GM18507 (cell line): ENCODE measurements at regions not wholly inside any gene's neighbourhood (a gene's known extent, or its start where the extent isn't known, plus 50 kb on each side); places are given as distances from the start of the nearest gene placed in this dataset.
A peak's percentile ranks its signal among the peaks of the same experiment; 100 is the strongest.

Experiments used
- DNase-seq: peaks from one replicate; pipeline ENCODE4 v3.0.0; 2011; ENCODE audit warnings: low read depth; ENCODE audit not compliant: insufficient read length; ENCODE audit errors: extremely low spot score
- FAIRE-seq: peaks from 2 replicates; lab custom pipeline; 2011; peaks lifted over from hg19 to GRCh38; lab: Jason Lieb, UNC

DNA sequence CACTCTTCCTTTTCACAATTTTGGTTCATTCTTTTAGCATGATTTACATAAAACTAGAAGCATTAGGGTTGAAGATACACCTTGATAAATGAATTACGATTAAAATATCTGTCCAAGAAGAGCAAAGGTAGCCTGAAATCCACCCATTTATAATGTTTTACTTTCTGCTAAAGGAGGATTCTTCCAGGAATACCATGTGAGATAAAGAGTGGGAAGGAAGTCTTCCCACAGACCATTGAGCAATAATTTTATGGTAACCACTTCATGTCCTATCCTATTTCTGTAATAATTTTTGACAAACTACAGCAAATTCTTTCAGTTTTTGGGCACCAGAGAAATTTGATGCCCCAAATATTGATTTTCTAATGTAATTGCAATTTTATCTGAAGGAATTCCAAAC is 150.6 kb upstream of the STEAP4 start:
- DNase-seq (no peak), FAIRE-seq (no peak)

DNA sequence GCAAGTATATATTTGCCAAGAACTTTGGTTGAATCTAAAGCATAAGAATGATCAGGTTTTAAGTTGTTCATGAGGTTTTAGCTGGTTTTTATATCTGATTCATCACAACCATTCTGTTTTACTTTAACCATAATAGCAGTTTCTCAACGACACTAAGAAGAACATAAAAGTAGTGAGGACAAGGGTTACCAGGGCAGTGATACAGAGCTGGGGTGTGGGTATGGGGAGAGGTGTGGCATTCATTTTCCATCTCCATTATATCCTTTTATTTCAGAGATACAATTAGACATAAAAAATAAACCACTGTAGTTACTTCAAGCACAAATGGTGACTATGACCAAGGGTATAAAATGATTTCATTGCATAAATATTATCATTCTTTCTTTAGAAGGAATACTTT is 149.8 kb upstream of the STEAP4 start:
- no peak for FAIRE-seq

DNA sequence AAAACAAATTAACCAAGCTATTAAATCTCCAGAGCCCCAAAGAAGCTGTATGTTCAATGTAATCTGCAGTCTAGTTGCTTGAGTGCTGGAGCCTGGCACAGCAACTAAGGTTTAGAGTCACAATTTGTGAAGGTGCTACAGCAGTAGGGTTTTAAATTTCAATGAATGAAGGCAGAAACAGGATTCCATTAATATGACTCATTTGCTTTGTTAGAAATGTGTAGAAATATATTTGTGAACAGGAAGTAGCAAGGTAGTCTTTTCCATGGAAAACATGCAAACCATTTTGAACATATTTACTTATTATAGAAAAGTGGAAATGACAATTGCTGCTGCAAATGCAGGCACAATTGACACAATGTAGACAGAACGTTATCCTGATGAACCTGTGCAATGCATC is 149.0 kb upstream of the STEAP4 start:
- DNase-seq (no peak), FAIRE-seq (no peak)

More for the DNA sequence above, 149.8 kb upstream of the STEAP4 start:
- DNase-seq = no peak

DNA sequence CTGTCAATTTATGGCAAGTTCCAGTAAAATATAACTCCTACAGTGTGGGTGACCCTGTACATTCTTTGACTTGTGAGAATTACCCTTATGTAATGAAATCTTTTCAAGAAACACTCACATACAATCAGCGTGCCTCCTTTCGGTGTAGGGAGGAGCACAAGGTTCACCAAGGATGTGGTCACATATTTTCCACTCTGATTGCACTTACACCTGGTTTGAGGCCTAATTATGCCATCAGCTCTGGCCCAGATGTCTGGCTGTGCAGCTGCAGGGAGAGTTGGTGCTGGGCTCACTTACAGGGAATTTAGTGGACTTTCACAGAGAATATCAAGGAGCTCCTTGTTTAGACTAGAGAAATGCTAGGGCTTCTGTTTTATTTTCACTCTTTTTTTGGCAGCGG is 146.0 kb upstream of the STEAP4 start:
- DNase-seq (no peak), FAIRE-seq (no peak)

DNA sequence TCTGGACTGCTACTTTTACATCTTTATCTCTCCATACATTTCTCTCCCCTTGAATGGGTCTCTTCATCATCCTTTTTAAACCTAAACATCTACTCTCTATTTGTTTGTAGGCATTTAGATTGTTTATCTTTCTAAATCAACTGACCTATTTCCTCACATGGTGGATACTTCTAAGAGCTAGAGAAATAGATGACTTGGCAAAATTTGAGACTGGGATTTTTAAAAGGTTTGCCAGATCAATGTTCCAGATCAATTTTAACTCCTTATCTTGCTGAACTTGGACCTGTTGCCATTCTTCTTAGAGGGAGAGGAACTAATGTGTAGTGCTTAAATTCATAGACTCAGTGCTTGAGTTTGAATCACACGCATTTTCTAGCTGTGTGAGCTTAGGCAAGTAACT is 144.2 kb upstream of the STEAP4 start:
- FAIRE-seq = no peak

DNA sequence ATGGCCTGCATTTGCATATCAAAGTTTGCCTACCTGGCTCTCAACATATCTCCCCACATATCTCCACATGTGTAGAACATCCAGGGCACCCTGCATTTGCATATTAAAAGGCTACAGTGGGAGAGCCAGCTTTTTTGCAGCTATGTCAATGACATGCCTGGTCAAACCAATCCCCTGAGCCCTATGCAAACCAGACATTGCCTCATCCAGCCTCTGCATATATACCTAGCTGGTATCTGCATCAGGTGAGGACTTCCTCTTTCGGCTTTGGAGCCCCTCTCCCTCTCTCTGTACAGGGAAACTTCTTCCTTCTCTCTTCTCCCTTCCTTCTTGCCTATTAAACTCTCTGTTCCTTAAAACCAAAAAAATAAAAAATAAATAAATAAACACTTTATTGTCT is 142.7 kb upstream of the STEAP4 start:
- no peak for DNase-seq
- no peak for FAIRE-seq

More for the DNA sequence above, 144.2 kb upstream of the STEAP4 start:
- no peak for DNase-seq

DNA sequence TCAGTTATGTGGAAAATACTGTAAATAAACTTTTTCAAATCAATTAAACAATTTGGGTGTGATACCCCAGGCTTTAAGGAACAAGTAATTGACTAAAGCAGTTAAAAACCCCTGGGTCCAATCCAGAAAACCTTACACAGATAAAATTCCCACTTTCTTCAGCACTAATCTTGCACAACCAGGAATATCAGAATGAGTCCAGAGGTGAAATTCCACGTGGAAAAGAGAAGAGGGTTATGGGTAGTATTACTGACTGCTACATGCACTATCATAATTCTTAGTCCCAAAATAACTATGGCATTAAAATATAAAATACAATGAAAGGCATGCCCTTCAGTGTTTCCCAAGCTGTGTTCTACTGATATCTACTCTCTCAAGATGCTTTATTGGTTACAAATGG is 135.7 kb upstream of the STEAP4 start:
- FAIRE-seq (no peak), DNase-seq (no peak)

DNA sequence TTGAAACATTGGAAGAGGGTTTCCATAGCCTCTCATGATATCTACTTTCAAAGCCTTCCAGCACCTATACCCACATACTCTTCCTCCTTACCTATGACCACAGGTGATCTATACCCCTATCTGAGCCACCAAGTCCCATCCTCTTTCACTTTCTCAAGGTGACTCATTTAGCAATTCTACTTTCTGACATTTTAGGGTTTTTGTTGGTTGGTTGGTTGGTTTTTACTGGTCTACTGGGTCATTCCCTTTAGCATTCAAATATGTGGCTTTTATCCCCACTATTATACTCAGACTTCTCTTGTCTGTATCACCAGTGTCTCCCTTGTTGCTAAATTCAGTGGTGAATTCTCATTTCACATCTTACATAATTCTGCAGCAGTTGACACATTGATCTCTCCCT is 130.4 kb upstream of the STEAP4 start:
- DNase-seq (no peak), FAIRE-seq (no peak)

DNA sequence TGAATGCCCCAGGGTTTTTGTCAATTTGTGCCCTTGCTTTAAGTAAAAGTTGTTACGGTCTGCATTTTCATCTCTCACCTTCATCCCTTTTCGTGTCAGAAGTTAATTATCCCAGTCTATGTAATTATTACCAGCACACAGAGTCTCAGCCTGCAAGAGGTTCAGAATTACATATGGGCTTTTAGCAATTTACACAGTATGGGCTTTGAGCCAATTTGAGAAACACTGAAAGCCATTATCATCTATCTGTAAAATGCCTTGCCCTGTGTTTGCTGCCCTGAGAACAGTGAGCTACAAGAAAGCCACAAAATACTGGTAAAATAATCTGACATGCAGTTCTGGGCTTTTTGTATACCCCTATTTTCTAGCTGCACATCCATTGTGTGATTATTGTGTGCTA is 125.6 kb upstream of the STEAP4 start:
- FAIRE-seq (no peak), DNase-seq (no peak)

DNA sequence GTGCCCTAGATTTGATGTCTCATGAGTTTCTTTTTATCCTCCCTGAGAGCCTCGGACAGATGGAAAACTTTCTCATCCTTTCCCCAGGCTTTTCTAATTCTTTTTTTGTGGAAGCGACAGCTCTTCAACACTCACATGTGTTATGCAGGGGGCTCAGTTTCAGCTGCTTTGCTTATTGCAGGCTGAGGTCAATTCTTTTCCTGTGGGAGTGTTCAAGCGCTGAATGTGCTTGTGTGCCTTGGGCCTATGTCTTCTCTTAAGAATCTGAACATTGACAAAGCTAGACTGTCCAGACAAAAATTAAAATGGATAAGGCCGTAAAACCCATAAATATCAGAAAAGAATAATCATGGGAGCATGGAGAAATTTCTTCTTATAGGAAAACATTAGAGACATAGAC is 125.2 kb upstream of the STEAP4 start:
- DNase-seq = no peak
- no peak for FAIRE-seq

DNA sequence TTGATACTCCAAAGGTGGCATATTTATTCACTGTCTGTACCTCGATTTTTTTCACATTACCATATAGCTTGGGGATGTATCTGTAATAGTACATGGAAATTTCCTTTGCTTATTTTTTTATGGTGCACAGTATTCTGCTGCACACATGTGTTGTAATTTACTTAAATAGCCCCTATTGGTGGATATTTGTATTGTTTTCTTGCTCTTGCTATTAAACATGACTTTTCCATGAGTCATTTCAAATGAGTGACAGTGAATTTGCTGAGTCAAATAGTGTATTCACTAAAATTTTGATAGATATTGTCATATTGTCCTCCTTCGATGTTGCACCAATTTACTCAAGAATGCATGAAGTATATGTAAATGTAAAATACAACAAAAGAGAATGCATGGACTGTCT is 122.7 kb upstream of the STEAP4 start:
- no peak for DNase-seq
- FAIRE-seq = no peak

DNA sequence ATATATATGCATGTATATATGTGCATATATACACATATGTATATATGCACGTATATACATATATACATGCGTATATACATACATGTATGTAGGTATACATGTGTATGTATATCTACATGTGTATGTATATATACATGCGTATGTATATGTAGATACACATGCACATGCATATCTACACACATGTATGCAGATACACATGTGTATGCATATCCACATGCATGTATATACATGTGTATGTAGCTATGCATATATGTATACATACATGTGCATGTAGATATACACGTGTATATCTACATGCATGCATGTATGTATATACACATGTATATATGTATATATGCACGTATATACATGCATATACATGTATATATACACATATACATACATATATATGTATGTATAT is 95.8 kb upstream of the STEAP4 start:
- DNase-seq (no peak), FAIRE-seq (no peak)

DNA sequence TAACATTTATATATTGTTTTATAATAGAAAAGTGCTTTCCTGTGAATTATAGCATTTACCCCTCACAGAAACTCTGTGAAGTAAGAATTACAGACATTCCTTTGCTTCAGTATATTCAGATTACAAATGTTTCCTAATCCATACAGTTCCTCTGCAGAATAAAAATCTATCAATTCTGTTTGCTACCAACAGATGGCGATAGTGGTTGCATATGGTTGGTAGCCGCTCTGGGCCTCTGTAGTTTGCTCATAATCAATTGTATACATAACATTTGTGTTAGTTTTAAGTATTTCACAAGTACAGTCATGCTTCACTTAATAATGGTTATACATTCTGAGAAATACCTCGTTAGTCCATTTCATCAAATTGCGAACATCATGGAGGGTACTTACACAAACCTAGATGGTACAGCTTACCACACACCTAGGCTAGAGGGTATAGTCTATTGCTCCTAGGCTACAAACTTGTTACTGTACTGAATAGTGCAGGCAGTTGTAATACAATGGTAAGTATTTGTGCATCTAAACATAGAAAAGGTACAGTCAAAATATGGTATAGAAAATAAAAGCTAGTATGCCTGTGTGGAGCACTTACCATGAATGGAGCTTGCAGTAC is 94.4 kb upstream of the STEAP4 start:
- DNase-seq (no peak), FAIRE-seq (peak; percentile 73)

DNA sequence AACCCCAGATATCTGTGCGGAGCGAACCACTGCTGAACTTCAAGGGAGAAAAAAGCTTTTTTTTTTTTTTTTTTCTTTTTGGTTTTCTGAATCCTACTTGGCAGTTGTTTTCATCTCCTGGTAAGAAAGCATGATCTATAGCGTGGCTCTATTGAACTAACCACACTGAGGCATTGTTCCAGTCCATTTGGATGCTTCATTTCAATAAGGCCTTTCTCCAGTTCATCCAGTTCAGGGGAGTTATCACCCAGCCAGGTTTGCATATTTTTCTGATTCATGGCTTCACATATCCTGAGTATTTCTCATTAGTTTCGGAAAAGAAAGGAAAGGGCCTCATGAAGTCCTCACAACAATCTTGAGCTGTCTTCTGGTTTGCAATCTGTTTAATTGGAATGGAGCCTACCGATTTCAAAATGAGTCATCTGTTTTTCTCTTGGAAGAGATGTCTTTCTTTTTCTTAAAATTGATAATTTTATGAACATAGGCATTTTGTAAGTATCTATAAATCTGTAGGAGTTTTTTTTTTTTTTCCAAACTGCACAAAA is 93.1 kb upstream of the STEAP4 start:
- FAIRE-seq (no peak), DNase-seq (no peak)

DNA sequence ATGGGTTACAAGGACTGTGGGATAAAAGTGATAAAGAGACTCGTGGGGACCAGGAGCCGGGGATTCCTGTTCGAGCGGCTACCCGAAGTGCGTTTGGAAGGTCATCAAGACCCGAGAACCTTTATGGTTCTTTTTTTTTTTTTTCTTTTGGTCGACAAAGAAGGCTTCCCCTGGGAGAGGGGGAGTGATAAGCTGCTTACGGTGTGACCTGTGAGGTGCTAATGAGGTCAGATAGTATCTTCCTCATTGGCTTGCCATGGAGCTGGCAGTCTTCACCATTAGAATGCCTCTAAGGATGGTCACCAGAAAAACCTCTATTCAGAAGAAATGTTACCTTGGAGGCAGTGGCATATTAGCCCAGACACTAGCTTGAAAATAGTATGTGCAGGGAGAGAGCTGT is 92.3 kb upstream of the STEAP4 start:
- DNase-seq = no peak
- no peak for FAIRE-seq

DNA sequence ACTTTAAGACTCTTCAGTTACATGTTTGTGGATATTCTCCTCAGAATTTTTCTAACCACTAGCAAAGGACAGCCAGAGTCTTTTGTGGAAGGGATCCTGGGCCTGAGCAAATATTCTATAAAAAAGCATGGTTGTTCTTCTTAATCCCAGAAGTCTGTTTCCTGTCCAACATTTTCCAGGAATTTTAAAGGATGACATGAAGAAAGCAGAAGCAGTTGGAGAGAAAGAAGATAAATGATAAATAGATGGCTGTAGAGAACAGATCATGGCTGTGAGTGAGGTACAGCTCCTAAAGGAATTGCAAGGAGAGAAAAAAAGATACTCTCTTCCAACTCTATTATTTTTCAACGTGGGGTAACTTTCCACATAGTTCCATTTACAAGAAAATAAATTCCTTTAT is 91.8 kb upstream of the STEAP4 start:
- DNase-seq (no peak), FAIRE-seq (no peak)

DNA sequence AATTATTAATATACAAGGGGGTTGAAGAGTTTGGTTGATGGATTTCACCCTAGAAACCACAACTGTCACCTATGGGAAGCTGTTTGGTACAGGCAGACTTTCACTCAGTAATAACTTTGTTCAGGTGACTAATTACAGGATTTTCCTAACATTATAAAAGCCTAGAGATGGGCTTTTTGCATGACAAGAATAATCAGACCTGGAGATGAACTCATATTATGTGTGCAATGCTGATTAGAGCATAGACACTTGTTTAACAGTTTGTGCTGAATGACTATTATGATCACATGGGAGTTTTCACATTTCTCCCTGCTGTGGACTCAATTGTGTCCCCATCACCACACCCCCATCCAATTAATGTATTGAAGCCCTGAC is 90.2 kb upstream of the STEAP4 start:
- FAIRE-seq = peak; percentile 55
- no peak for DNase-seq

DNA sequence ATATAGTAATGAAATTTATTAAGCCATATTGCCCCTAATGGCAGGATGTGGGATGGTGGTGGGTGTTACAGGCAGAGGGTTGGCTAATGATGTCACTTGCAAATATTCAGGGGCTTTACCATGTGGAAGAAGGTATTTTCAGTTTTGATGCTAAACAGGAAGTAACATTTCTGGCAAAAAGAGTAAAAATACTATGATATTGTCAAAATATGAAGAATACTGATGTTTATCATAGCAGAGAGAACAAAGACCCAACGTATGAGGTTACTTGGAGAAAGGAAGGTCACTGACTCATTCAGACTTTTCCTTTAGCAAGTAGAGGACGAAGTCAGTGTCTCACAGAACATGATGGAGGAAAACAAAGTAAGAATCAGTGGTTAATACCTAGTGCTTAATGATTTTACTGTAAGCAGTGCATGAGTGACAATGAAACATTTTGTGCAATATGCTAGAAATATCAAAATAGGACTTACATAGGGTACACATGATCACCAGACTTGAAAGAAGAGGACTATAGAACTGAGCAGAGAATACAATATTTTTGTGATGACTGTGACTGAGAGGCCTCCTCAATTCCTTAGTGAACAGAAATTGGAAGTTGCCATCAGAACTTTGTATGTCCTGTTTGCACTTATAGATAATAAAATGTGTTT is 89.7 kb upstream of the STEAP4 start:
- DNase-seq = no peak

DNA sequence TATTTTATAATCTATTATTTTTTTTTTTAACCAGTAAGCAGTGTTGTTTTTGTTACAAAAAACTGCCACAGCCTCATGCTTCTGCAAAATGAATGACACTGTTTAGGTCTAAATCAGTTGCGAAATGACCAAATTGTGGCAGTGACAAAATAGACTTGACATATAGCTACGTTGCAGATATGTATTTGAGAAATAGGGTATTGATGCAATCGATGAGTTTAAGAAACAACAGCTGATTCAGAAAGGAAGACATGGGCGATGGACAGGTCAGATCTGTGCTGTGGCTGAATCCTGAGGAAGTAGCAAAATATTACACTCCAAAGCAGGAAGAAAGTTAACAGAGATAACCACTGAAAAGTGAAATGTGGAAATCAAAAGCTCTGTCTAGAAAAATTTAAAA is 89.0 kb upstream of the STEAP4 start:
- no peak for DNase-seq
- no peak for FAIRE-seq

More for the DNA sequence above, 89.7 kb upstream of the STEAP4 start:
- peak; percentile 50 for FAIRE-seq

DNA sequence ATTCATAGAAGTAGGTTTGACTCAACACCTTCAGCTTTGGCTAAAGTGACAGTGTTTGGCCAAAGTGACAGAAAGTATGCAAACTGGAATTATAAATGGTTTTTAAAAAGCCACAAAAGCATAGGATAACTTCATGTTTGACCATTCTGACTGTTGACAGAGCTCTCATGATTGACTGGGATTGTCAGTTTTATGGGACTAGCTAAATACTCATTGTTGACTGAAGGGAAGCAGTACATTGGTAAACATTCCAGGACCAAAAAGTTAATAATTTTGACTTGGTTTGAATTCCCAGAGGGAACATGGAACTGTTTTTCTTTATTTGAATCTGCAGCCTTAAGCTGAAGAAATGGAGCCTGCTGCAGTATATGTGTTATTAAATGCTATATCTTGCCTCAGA is 84.6 kb upstream of the STEAP4 start:
- DNase-seq = no peak
- FAIRE-seq = no peak

DNA sequence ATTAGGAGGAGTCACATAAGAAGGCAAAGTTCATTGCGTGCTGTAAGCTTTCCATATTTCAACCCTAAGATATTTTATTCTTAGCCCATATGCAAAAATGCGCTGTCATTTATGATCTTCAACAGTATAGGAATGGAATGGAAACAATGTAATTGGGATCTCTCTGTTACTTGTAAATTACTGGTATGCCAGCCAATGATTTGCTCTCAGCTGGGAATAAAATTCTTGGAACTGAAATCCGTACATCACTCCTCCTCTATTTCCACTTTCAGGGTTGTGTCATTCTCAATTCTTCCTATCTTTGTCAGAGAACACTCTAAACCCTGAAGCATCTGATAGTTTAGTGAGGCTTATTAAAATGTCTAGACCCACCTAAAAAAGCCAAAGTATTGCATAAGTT is 80.7 kb upstream of the STEAP4 start:
- DNase-seq (no peak), FAIRE-seq (no peak)
